Body of pancreas (tissue), 4 donors: ENCODE measurements at regions not wholly inside any gene's neighbourhood (a gene's known extent, or its start where the extent isn't known, plus 50 kb on each side); places are given as distances from the start of the nearest gene placed in this dataset.

Source experiments
- ATAC-seq: fragments of 150-250 bp; one replicate; pipeline ENCODE4 v1.9.1; 2016
- DNase-seq, 4 donors: peaks; one replicate each; pipeline ENCODE4 v3.0.0-alpha.2; 2019
- H3K27ac ChIP-seq, 4 donors: fragments of 200-600 bp; sonication (generic); 1 replicate in 3 of 4; 2 replicates in 1 of 4; pipeline versions ENCODE4 v1.5.1 to v1.6.1; 2016 to 2019; ENCODE audit warnings: mild to moderate bottlenecking in 1 of 4, mixed read lengths in 1 of 4, moderate library complexity in 1 of 4
- H3K27me3 ChIP-seq, 2 donors: fragments of 200-600 bp; sonication (generic); one replicate each; pipeline ENCODE4 v1.6.0; 2016; ENCODE audit warnings: mild to moderate bottlenecking in 1 of 2
- H3K36me3 ChIP-seq, 2 donors: fragments of 200-600 bp; sonication (generic); replicated peaks in 1 of 2; 2 replicates each; pipeline ENCODE4 v1.5.1; 2016; ENCODE audit warnings: low read depth in 2 of 2; ENCODE audit not compliant: insufficient read depth in 1 of 2
- H3K4me1 ChIP-seq: fragments of 200-600 bp; sonication (generic); one replicate; pipeline ENCODE4 v1.6.0; 2016
- H3K4me3 ChIP-seq, 2 donors: fragments of 200-600 bp; sonication (generic); 1 replicate in 1 of 2; 2 replicates in 1 of 2; pipeline ENCODE4 v1.5.1; 2016 to 2019
- H3K9me3 ChIP-seq, 3 donors: fragments of 200-600 bp; sonication (generic); 1 replicate in 2 of 3; 2 replicates in 1 of 3; pipeline ENCODE4 v1.5.1; 2016
- POLR2A ChIP-seq, 3 donors: fragments of 450-650 bp; IDR thresholded peaks; one replicate each; pipeline ENCODE4 v1.6.1; 2016; ENCODE audit warnings: antibody characterized with exemption in 3 of 3, mild to moderate bottlenecking in 2 of 3
- WGBS, 2 donors: methylation state at CpG; one replicate each; pipeline ENCODE4 v1.1.5; 2017; 5-methylcytosine and 5-hydroxymethylcytosine counted together
- intact Hi-C: fragments of 100-400 bp; cut with DNase I; formaldehyde crosslinking; loops from one replicate; pipeline ENCODE4 v1.15.1; 2023
- TF ChIP-seq, protein P1 (sequence below), 7 experiments: fragments of 450-650 bp in 4 of 7; fragments of 200-600 bp in 3 of 7; sonication (generic) in 3 of 7; IDR thresholded peaks; one replicate each; pipeline ENCODE4 v1.5.1; 2016 to 2019; ENCODE audit warnings: antibody characterized with exemption in 7 of 7

GRCh38 chr1:69128204-69128603, 439.5 kb upstream of the LRRC7 start:
- intact Hi-C loops, result no loop called here
- 49 to 53% methylated on average over 4 of the region's 4 CpGs for WGBS, 2 donors
- Histone ChIP-seq H3K4me1 (no peaks in the 10 kb centered on the region), H3K27ac (no peak overlapping the region), H3K9me3 (no peaks in the 10 kb centered on the region), H3K36me3 (no peaks in the 10 kb centered on the region), H3K27me3 (no peaks in the 10 kb centered on the region), H3K4me3 (no peak overlapping the region)
- TF ChIP-seq POLR2A (IDR thresholded peaks at IDR 0.05), result no peak
- TF ChIP-seq, protein P1, sequence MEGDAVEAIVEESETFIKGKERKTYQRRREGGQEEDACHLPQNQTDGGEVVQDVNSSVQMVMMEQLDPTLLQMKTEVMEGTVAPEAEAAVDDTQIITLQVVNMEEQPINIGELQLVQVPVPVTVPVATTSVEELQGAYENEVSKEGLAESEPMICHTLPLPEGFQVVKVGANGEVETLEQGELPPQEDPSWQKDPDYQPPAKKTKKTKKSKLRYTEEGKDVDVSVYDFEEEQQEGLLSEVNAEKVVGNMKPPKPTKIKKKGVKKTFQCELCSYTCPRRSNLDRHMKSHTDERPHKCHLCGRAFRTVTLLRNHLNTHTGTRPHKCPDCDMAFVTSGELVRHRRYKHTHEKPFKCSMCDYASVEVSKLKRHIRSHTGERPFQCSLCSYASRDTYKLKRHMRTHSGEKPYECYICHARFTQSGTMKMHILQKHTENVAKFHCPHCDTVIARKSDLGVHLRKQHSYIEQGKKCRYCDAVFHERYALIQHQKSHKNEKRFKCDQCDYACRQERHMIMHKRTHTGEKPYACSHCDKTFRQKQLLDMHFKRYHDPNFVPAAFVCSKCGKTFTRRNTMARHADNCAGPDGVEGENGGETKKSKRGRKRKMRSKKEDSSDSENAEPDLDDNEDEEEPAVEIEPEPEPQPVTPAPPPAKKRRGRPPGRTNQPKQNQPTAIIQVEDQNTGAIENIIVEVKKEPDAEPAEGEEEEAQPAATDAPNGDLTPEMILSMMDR (IDR thresholded peaks at IDR 0.05), result no peak
- no peak for DNase-seq
- no peak for ATAC-seq

- DNase-seq (no peak), ATAC-seq (no peak)
- Histone ChIP-seq H3K27ac (no peak overlapping the region), H3K9me3 (no peaks in the 10 kb centered on the region), H3K4me1 (no peaks in the 10 kb centered on the region), H3K4me3 (no peak overlapping the region), H3K27me3 (no peaks in the 10 kb centered on the region), H3K36me3 (no peaks in the 10 kb centered on the region)
- TF ChIP-seq, protein P1 (IDR thresholded peaks at IDR 0.05), result no peak
- no peak for TF ChIP-seq POLR2A (IDR thresholded peaks at IDR 0.05)
- intact Hi-C loops, result no loop called here
- WGBS, 2 donors, result 60 to 71% methylated on average over 4 of the region's 4 CpGs
Measured at GRCh38 chr1:69129538-69129937, 438.2 kb upstream of the LRRC7 start.

GRCh38 chr1:69138172-69138571, 429.6 kb upstream of the LRRC7 start:
- no peak for DNase-seq
- WGBS, 2 donors, result 44 to 52% methylated on average over 1 of the region's 1 CpG

DNA sequence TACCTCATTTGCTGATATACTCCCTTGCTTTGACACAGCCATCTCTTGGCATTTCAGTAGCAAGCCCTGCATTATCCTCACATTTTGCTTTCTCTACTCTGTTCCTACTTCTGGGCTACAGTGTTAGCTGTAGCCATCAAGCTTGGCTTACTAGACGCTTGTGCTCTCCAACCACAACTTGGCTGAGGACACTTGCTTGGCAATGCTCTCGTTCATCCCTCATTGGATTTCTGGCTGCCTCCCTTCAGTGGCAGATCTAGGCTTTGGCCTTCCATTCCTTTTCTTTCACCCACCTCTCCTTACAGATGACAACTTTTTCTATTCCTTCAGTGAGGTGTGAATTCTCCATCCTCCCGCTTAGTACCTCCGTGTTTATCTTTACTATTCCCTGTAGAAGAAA, 428.7 kb upstream of the LRRC7 start:
- Histone ChIP-seq H3K36me3 (no peaks in the 10 kb centered on the region), H3K4me3 (no peak overlapping the region), H3K9me3 (no peaks in the 10 kb centered on the region), H3K4me1 (no peaks in the 10 kb centered on the region), H3K27me3 (no peaks in the 10 kb centered on the region), H3K27ac (no peak overlapping the region)
- no peak for TF ChIP-seq POLR2A (IDR thresholded peaks at IDR 0.05)
- TF ChIP-seq, protein P1 (IDR thresholded peaks at IDR 0.05), result no peak
- intact Hi-C loops, result no loop called here
- no peak for DNase-seq
- ATAC-seq, result no peak
- WGBS, 2 donors, result 73 to 75% methylated on average over 4 of the region's 4 CpGs

More at GRCh38 chr1:69138172-69138571, 429.6 kb upstream of the LRRC7 start:
- no peaks in the 10 kb centered on the region for H3K4me1 ChIP-seq
- no peak overlapping the region for H3K4me3 ChIP-seq
- no peaks in the 10 kb centered on the region for H3K36me3 ChIP-seq
- H3K27me3 ChIP-seq, result no peaks in the 10 kb centered on the region
- no peak overlapping the region for H3K27ac ChIP-seq
- no peak for ATAC-seq
- intact Hi-C loops, result no loop called here
- H3K9me3 ChIP-seq, result no peaks in the 10 kb centered on the region
- TF ChIP-seq, protein P1 (IDR thresholded peaks at IDR 0.05), result no peak
- no peak for TF ChIP-seq POLR2A (IDR thresholded peaks at IDR 0.05)

GRCh38 chr1:69146303-69146702, 421.4 kb upstream of the LRRC7 start:
- H3K4me3 ChIP-seq, result no peak overlapping the region
- no peak overlapping the region for H3K27ac ChIP-seq
- no peaks in the 10 kb centered on the region for H3K36me3 ChIP-seq
- TF ChIP-seq POLR2A (IDR thresholded peaks at IDR 0.05), result no peak
- TF ChIP-seq, protein P1 (IDR thresholded peaks at IDR 0.05), result no peak
- no peaks in the 10 kb centered on the region for H3K4me1 ChIP-seq
- WGBS, 2 donors, result 55 to 56% methylated on average over 3 of the region's 3 CpGs
- H3K27me3 ChIP-seq, result no peaks in the 10 kb centered on the region
- no peak for DNase-seq
- no peaks in the 10 kb centered on the region for H3K9me3 ChIP-seq
- no peak for ATAC-seq
- intact Hi-C loops, result no loop called here
